Glutamatergic neuron (in vitro differentiated cells): ENCODE measurements at regions not wholly inside any gene's neighbourhood (a gene's known extent, or its start where the extent isn't known, plus 50 kb on each side); places are given as distances from the start of the nearest gene placed in this dataset.

Experiments used
- DNase-seq: peaks from one replicate; pipeline ENCODE4 v3.0.0; 2022
- H3K27ac Mint-ChIP-seq: one replicate; pipeline ENCODE4 v1.8.0; 2020; ENCODE audit warnings: mild to moderate bottlenecking, mixed read lengths, inconsistent platforms; ENCODE audit not compliant: unreplicated experiment
- H3K27me3 Mint-ChIP-seq: one replicate; pipeline ENCODE4 v1.8.0; 2020; ENCODE audit warnings: mild to moderate bottlenecking, moderate library complexity, mixed read lengths, inconsistent platforms; ENCODE audit not compliant: unreplicated experiment
- H3K36me3 Mint-ChIP-seq: one replicate; pipeline ENCODE4 v1.8.0; 2020; ENCODE audit warnings: mild to moderate bottlenecking, mixed read lengths, inconsistent platforms; ENCODE audit not compliant: unreplicated experiment
- H3K4me1 Mint-ChIP-seq: one replicate; pipeline ENCODE4 v1.8.0; 2020; ENCODE audit warnings: mild to moderate bottlenecking, low read depth, mixed read lengths, inconsistent platforms; ENCODE audit not compliant: unreplicated experiment
- H3K4me3 Mint-ChIP-seq: one replicate; pipeline ENCODE4 v1.8.0; 2020; ENCODE audit warnings: mild to moderate bottlenecking, mixed read lengths, inconsistent platforms; ENCODE audit not compliant: unreplicated experiment
- H3K9me3 Mint-ChIP-seq: one replicate; pipeline ENCODE4 v1.8.0; 2020; ENCODE audit warnings: mild to moderate bottlenecking, moderate library complexity, mixed read lengths, inconsistent platforms; ENCODE audit not compliant: unreplicated experiment
- CTCF ChIP-seq: fragments of 200-600 bp; sonication (generic); IDR thresholded peaks from one replicate; pipeline ENCODE4 v1.5.0; 2021; ENCODE audit not compliant: partially characterized antibody, unreplicated experiment

- H3K36me3 Mint-ChIP-seq, result peaks cover 3% of the 10 kb centered on the region
- no peak for DNase-seq
- H3K4me3 Mint-ChIP-seq, result no peak overlapping the region
- no peak overlapping the region for H3K27ac Mint-ChIP-seq
- no peak for TF ChIP-seq CTCF
- no peaks in the 10 kb centered on the region for H3K9me3 Mint-ChIP-seq
- no peaks in the 10 kb centered on the region for H3K27me3 Mint-ChIP-seq
- peaks cover 9% of the 10 kb centered on the region for H3K4me1 Mint-ChIP-seq
Measured at GRCh38 chr4:114085611-114086345, 106.3 kb upstream of the ARSJ start.

DNA sequence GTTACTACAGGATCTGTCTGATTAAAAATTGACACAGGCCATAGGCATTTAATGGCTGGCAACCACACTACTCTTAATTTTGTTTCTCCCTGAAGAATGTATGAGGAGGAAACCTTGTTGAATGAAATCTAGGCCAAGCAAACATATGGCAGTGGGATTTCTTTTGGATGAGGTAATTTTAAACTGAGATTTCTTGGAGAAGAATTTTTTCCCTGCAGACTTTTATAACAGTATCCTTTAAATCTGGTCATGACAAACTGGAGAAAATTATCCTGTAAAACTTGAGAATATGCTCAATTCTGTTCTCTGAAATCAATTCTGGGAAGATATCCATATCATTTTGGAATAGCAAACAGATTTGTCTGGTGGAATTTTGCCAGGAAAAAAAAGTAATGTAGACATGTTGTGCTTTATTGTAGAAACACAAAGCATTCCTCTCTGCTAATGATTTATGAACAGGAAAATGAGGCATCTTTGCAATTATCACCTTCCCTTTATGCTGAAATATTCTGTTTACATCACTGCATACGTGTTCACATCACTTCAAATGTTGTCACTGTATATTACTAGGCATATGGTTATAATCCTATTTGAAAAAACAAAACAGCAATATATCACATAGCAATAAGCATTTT, 108.3 kb upstream of the ARSJ start:
- no peaks in the 10 kb centered on the region for H3K27me3 Mint-ChIP-seq
- H3K4me1 Mint-ChIP-seq, result peaks cover 9% of the 10 kb centered on the region
- TF ChIP-seq CTCF, result no peak
- H3K27ac Mint-ChIP-seq, result peak overlapping the region; percentile 60
- no peak for DNase-seq
- H3K4me3 Mint-ChIP-seq, result no peak overlapping the region
- H3K9me3 Mint-ChIP-seq, result no peaks in the 10 kb centered on the region
- H3K36me3 Mint-ChIP-seq, result no peaks in the 10 kb centered on the region

DNA sequence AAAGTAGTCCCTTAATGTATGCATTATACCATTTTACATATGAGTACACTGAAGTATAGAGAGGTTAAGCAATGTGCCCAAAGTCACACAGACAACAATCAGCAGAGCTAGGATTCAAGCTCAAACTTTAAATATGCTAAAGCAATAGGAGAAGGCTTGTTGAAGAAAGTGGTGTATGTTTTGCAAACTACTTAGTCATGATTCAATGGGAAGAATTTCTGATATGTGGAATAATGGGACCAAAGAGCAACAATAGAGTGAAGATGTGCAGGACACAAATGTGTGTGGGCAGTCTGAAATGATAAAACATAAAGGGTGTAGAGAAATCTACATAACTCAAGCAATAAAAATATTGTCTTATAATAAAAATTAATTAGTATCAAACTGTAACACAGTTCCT, 109.0 kb upstream of the ARSJ start:
- no peak for TF ChIP-seq CTCF

DNA sequence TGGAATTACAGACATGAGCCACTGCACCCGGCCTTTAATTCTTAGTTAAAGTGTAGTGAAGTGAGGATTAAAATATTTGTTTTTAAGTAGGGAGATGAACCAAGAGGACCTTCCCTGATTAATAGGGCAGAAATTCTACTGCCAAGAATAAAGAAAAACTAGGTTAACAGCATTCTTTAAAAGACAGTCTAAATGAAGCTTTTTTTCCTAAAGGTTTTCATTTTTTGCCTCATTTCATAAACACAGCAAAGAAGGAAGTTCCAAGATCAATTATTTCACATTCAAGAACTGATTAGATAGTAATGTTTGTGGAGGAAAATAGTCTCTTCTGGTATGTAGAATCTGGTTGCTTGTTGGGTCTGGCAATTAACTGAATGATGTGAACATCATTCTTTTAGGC, 112.1 kb upstream of the ARSJ start:
- Mint-ChIP-seq H3K4me1 (peaks cover 11% of the 10 kb centered on the region), H3K9me3 (no peaks in the 10 kb centered on the region), H3K36me3 (no peaks in the 10 kb centered on the region), H3K4me3 (no peak overlapping the region), H3K27ac (no peak overlapping the region), H3K27me3 (no peaks in the 10 kb centered on the region)
- DNase-seq, result no peak
- no peak for TF ChIP-seq CTCF

More for the DNA sequence above, 109.0 kb upstream of the ARSJ start:
- H3K36me3 Mint-ChIP-seq, result no peaks in the 10 kb centered on the region
- no peak for DNase-seq
- H3K9me3 Mint-ChIP-seq, result no peaks in the 10 kb centered on the region
- H3K27me3 Mint-ChIP-seq, result no peaks in the 10 kb centered on the region
- peaks cover 10% of the 10 kb centered on the region for H3K4me1 Mint-ChIP-seq
- H3K4me3 Mint-ChIP-seq, result no peak overlapping the region
- no peak overlapping the region for H3K27ac Mint-ChIP-seq

GRCh38 chr4:114093221-114093715, 113.8 kb upstream of the ARSJ start:
- Mint-ChIP-seq H3K27me3 (no peaks in the 10 kb centered on the region), H3K9me3 (no peaks in the 10 kb centered on the region), H3K4me1 (peaks cover 8% of the 10 kb centered on the region), H3K27ac (no peak overlapping the region), H3K36me3 (no peaks in the 10 kb centered on the region), H3K4me3 (no peak overlapping the region)
- no peak for TF ChIP-seq CTCF
- no peak for DNase-seq
